IMR-90 (cell line): ENCODE measurements at regions not wholly inside any gene's neighbourhood (a gene's known extent, or its start where the extent isn't known, plus 50 kb on each side); places are given as distances from the start of the nearest gene placed in this dataset.
"Not testable (repeated sequence)": the region's sequence is repeated elsewhere in the genome, so short reads cannot be mapped to it uniquely, and the experiment has no call there.

Source experiments
- ATAC-seq: fragments of 200-7000 bp; cut with Tn5 transposase; 2 replicates; pipeline ENCODE4 v1.9.1; 2020; ENCODE audit warnings: low read depth, mild to moderate bottlenecking, moderate library complexity
- BruUV-seq: library from RNA; stranded (reverse); fragments of 400-500 nt; replicated peaks from 2 replicates; lab custom pipeline; 2021; lab: Mats Ljungman, UMichigan
- CTCF ChIA-PET: fragments of 300-600 bp; formaldehyde crosslinking; extraction: SDS; loops from one replicate; lab custom pipeline; 2021; ENCODE audit warnings: antibody characterized with exemption; lab: Yijun Ruan, JAX
- POLR2A ChIA-PET: fragments of 300-600 bp; sonication (Branson Sonifier 250); formaldehyde crosslinking; loops from one replicate; lab custom pipeline; 2022; ENCODE audit warnings: antibody characterized with exemption; ENCODE audit not compliant: unreplicated experiment; lab: Charles Lee
- DNase-seq: peaks from one replicate; pipeline ENCODE4 v3.0.0; 2013
- H2AFZ ChIP-seq: replicated peaks from 2 replicates; pipeline ENCODE3; 2013; ENCODE audit warnings: low read length, mild to moderate bottlenecking; ENCODE audit not compliant: poor library complexity
- H2AK5ac ChIP-seq: 2 replicates; pipeline ENCODE4 v1.6.1; 2013; ENCODE audit warnings: low read depth, low read length, inconsistent platforms
- H2AK9ac ChIP-seq: replicated peaks from 2 replicates; pipeline ENCODE3; 2013; ENCODE audit warnings: mild to moderate bottlenecking, low read depth, low read length, moderate library complexity; ENCODE audit not compliant: poor library complexity
- H2BK120ac ChIP-seq: 2 replicates; pipeline ENCODE4 v1.6.1; 2013; ENCODE audit warnings: low read depth, low read length, inconsistent platforms
- H2BK15ac ChIP-seq: 3 replicates; pipeline ENCODE4 v1.6.1; 2013; ENCODE audit warnings: low read depth, low read length, inconsistent platforms
- H2BK20ac ChIP-seq: 2 replicates; pipeline ENCODE4 v1.6.1; 2013; ENCODE audit warnings: low read depth, mild to moderate bottlenecking, inconsistent platforms, low read length, moderate library complexity
- H2BK5ac ChIP-seq: 2 replicates; pipeline ENCODE4 v1.6.1; 2013; ENCODE audit warnings: mild to moderate bottlenecking, low read depth, low read length, inconsistent platforms; ENCODE audit not compliant: poor library complexity, severe bottlenecking
- H3K14ac ChIP-seq: replicated peaks from 2 replicates; pipeline ENCODE4 v1.6.1; 2013; ENCODE audit warnings: low read depth, low read length, inconsistent platforms
- H3K18ac ChIP-seq: 2 replicates; pipeline ENCODE4 v1.6.1; 2013; ENCODE audit warnings: low read depth, low read length, control low read depth
- H3K23ac ChIP-seq: 2 replicates; pipeline ENCODE4 v1.6.1; 2013; ENCODE audit warnings: low read depth, low read length, inconsistent platforms
- H3K27ac ChIP-seq: 2 replicates; pipeline ENCODE4 v1.5.1; 2013; ENCODE audit warnings: mild to moderate bottlenecking, control low read depth, low read length; ENCODE audit not compliant: insufficient read depth
- H3K27me3 ChIP-seq: 2 replicates; pipeline ENCODE4 v1.6.1; 2013; ENCODE audit warnings: low read length; ENCODE audit not compliant: control insufficient read depth, insufficient read depth
- H3K36me3 ChIP-seq: 2 replicates; pipeline ENCODE4 v1.6.1; 2013; ENCODE audit warnings: low read length, mixed read lengths; ENCODE audit not compliant: control insufficient read depth, insufficient read depth
- H3K4ac ChIP-seq: 2 replicates; pipeline ENCODE4 v1.6.1; 2013; ENCODE audit warnings: low read depth, low read length, inconsistent platforms
- H3K4me1 ChIP-seq: 2 replicates; pipeline ENCODE4 v1.6.1; 2013; ENCODE audit warnings: low read length, mixed read lengths; ENCODE audit not compliant: control insufficient read depth, insufficient read depth
- H3K4me2 ChIP-seq: 2 replicates; pipeline ENCODE4 v1.6.1; 2013; ENCODE audit warnings: low read depth, mild to moderate bottlenecking, control low read depth, low read length, moderate library complexity
- H3K4me3 ChIP-seq: 2 replicates; pipeline ENCODE4 v1.5.1; 2013; ENCODE audit warnings: low read depth, mild to moderate bottlenecking, control low read depth, low read length, moderate library complexity; ENCODE audit not compliant: insufficient read depth
- H3K56ac ChIP-seq: 2 replicates; pipeline ENCODE4 v1.6.1; 2013; ENCODE audit warnings: low read length, inconsistent platforms; ENCODE audit not compliant: insufficient read depth; ENCODE audit errors: extremely low read depth
- H3K79me1 ChIP-seq, 2 experiments: 2 replicates each; pipeline ENCODE4 v1.6.1; 2013; ENCODE audit warnings: low read length in 2 of 2, inconsistent platforms in 1 of 2, low read depth in 1 of 2
- H3K9ac ChIP-seq: 2 replicates; pipeline ENCODE4 v1.6.1; 2013; ENCODE audit warnings: low read depth, low read length, control low read depth
- H3K9me1 ChIP-seq: 2 replicates; pipeline ENCODE4 v1.6.1; 2013; ENCODE audit warnings: low read length, inconsistent platforms; ENCODE audit not compliant: insufficient read depth
- H3K9me3 ChIP-seq: 2 replicates; pipeline ENCODE4 v1.6.1; 2013; ENCODE audit warnings: low read length; ENCODE audit not compliant: control insufficient read depth, insufficient read depth
- H4K20me1 ChIP-seq: 2 replicates; pipeline ENCODE4 v1.6.1; 2013; ENCODE audit warnings: low read length, inconsistent platforms; ENCODE audit not compliant: insufficient read depth
- H4K5ac ChIP-seq: 2 replicates; pipeline ENCODE4 v1.6.1; 2013; ENCODE audit warnings: mild to moderate bottlenecking, low read depth, low read length, control low read depth
- H4K8ac ChIP-seq, 2 experiments: 2 replicates each; pipeline ENCODE4 v1.6.1; 2013; ENCODE audit warnings: low read depth in 2 of 2, low read length in 2 of 2, control low read depth in 1 of 2, inconsistent platforms in 1 of 2
- H4K91ac ChIP-seq: 2 replicates; pipeline ENCODE4 v1.6.1; 2013; ENCODE audit warnings: low read depth, low read length, inconsistent platforms; ENCODE audit not compliant: insufficient read depth
- WGBS, 2 experiments: methylation state at CpG; one replicate each; pipeline versions ENCODE4 v1.1.5 to v1.1.7; 2013; ENCODE audit warnings: missing lambda C conversion rate in 2 of 2; ENCODE audit not compliant: insufficient read length in 1 of 2; ENCODE audit errors: extremely low coverage in 2 of 2; 5-methylcytosine and 5-hydroxymethylcytosine counted together
- dilution Hi-C: fragments of 300-500 bp; cut with HindIII; formaldehyde crosslinking; loops from one replicate; pipeline ENCODE4 v1.14.3; 2018; ENCODE audit warnings: low sequenced_read_pairs; ENCODE audit not compliant: unreplicated experiment
- in situ Hi-C: fragments of 300-500 bp; cut with MboI; formaldehyde crosslinking; loops from 3 replicates; pipeline ENCODE4 v1.14.3; 2019; ENCODE audit warnings: low sequenced_read_pairs, inconsistent platforms, mixed read lengths
- intact Hi-C: fragments of 100-400 bp; cut with micrococcal nuclease; formaldehyde crosslinking; loops from 2 replicates; pipeline ENCODE4 v1.10.0; 2022

DNA sequence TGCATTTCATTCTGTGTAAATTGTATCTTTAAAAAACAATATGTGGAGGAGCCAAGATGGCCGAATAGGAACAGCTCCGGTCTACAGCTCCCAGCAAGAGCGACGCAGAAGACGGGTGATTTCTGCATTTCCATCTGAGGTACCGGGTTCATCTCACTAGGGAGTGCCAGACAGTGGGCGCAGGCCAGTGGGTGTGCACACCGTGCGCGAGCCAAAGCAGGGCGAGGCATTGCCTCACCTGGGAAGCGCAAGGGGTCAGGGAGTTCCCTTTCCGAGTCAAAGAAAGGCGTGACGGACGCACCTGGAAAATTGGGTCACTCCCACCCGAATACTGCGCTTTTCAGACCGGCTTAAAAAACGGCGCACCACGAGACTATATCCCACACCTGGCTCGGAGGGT lies 75.0 kb upstream of the RGS1 start:
- H2BK20ac ChIP-seq, in situ Hi-C loops, H3K9me1 ChIP-seq, H2AFZ ChIP-seq, H3K18ac ChIP-seq, H4K5ac ChIP-seq, dilution Hi-C loops, H4K91ac ChIP-seq, CTCF ChIA-PET, H2BK120ac ChIP-seq, H4K8ac ChIP-seq, BruUV-seq, H3K4me1 ChIP-seq, H3K4me3 ChIP-seq, H3K36me3 ChIP-seq, H3K27me3 ChIP-seq, H3K4ac ChIP-seq, H2BK15ac ChIP-seq, H3K56ac ChIP-seq, DNase-seq, H3K9ac ChIP-seq, H3K27ac ChIP-seq, H4K20me1 ChIP-seq, POLR2A ChIA-PET, H2AK5ac ChIP-seq, H3K9me3 ChIP-seq, H3K23ac ChIP-seq, intact Hi-C loops, H2AK9ac ChIP-seq, ATAC-seq, H3K79me1 ChIP-seq, H3K14ac ChIP-seq, H3K4me2 ChIP-seq, H2BK5ac ChIP-seq: not testable (repeated sequence)
- WGBS, 2 experiments, result no CpG with 5 or more reads among the region's 23 CpGs
